ENCODE measurements at regions not wholly inside any gene's neighbourhood (a gene's known extent, or its start where the extent isn't known, plus 50 kb on each side); places are given as distances from the start of the nearest gene placed in this dataset.

GRCh38 chr7:46812101-46812675 lies 769.7 kb downstream of the TNS3 start:
- no peak for ATAC-seq (ENCODE audit: low read depth)
- no peak overlapping the region for H3K27ac ChIP-seq (ENCODE audit: poor library complexity, severe bottlenecking)
- peaks cover 2% of the 10 kb centered on the region for H3K9me3 ChIP-seq (ENCODE audit: severe bottlenecking)
- H3K36me3 ChIP-seq (ENCODE audit: low read depth), result no peaks in the 10 kb centered on the region
- DNase-seq (ENCODE audit: low spot score), result no peak
- no peak for TF ChIP-seq CTCF (IDR thresholded peaks at IDR 0.05; ENCODE audit: poor library complexity, severe bottlenecking)
- no peaks in the 10 kb centered on the region for H3K27me3 ChIP-seq (ENCODE audit: insufficient read depth, poor library complexity, severe bottlenecking)
- no peak overlapping the region for H3K4me3 ChIP-seq (ENCODE audit: severe bottlenecking)
- peaks cover 3% of the 10 kb centered on the region for H3K4me1 ChIP-seq (ENCODE audit: insufficient read depth, poor library complexity, severe bottlenecking)

GRCh38 chr7:46811529-46811928 lies 770.4 kb downstream of the TNS3 start:
- Histone ChIP-seq H3K36me3 (ENCODE audit: low read depth) (no peaks in the 10 kb centered on the region), H3K27ac (ENCODE audit: poor library complexity, severe bottlenecking) (no peak overlapping the region), H3K4me1 (ENCODE audit: insufficient read depth, poor library complexity, severe bottlenecking) (peaks cover 3% of the 10 kb centered on the region), H3K9me3 (ENCODE audit: severe bottlenecking) (no peaks in the 10 kb centered on the region), H3K27me3 (ENCODE audit: insufficient read depth, poor library complexity, severe bottlenecking) (no peaks in the 10 kb centered on the region), H3K4me3 (ENCODE audit: severe bottlenecking) (no peak overlapping the region)
- TF ChIP-seq CTCF (IDR thresholded peaks at IDR 0.05; ENCODE audit: poor library complexity, severe bottlenecking), result no peak
- ATAC-seq (ENCODE audit: low read depth) (peak; percentile 81), DNase-seq (ENCODE audit: low spot score) (no peak)

GRCh38 chr7:46810986-46811385 lies 770.9 kb downstream of the TNS3 start:
- Histone ChIP-seq H3K4me3 (ENCODE audit: severe bottlenecking) (no peak overlapping the region), H3K36me3 (ENCODE audit: low read depth) (no peaks in the 10 kb centered on the region), H3K4me1 (ENCODE audit: insufficient read depth, poor library complexity, severe bottlenecking) (peaks cover 3% of the 10 kb centered on the region), H3K27ac (ENCODE audit: poor library complexity, severe bottlenecking) (no peak overlapping the region), H3K27me3 (ENCODE audit: insufficient read depth, poor library complexity, severe bottlenecking) (no peaks in the 10 kb centered on the region), H3K9me3 (ENCODE audit: severe bottlenecking) (no peaks in the 10 kb centered on the region)
- DNase-seq (ENCODE audit: low spot score) (no peak), ATAC-seq (ENCODE audit: low read depth) (no peak)
- TF ChIP-seq CTCF (IDR thresholded peaks at IDR 0.05; ENCODE audit: poor library complexity, severe bottlenecking), result no peak

GRCh38 chr7:46809886-46810285 lies 772.0 kb downstream of the TNS3 start:
- H3K36me3 ChIP-seq (ENCODE audit: low read depth), result no peaks in the 10 kb centered on the region
- TF ChIP-seq CTCF (IDR thresholded peaks at IDR 0.05; ENCODE audit: poor library complexity, severe bottlenecking), result no peak
- ATAC-seq (ENCODE audit: low read depth) (no peak), DNase-seq (ENCODE audit: low spot score) (no peak)
- no peak overlapping the region for H3K4me3 ChIP-seq (ENCODE audit: severe bottlenecking)
- no peaks in the 10 kb centered on the region for H3K9me3 ChIP-seq (ENCODE audit: severe bottlenecking)
- H3K4me1 ChIP-seq (ENCODE audit: insufficient read depth, poor library complexity, severe bottlenecking), result peaks cover 3% of the 10 kb centered on the region
- no peaks in the 10 kb centered on the region for H3K27me3 ChIP-seq (ENCODE audit: insufficient read depth, poor library complexity, severe bottlenecking)
- no peak overlapping the region for H3K27ac ChIP-seq (ENCODE audit: poor library complexity, severe bottlenecking)

- TF ChIP-seq CTCF (IDR thresholded peaks at IDR 0.05; ENCODE audit: poor library complexity, severe bottlenecking), result no peak
These were observed 775.1 kb downstream of the TNS3 start for GRCh38 chr7:46806856-46807255.

More at GRCh38 chr7:46806856-46807255, 775.1 kb downstream of the TNS3 start:
- no peaks in the 10 kb centered on the region for H3K9me3 ChIP-seq (ENCODE audit: severe bottlenecking)
- ATAC-seq (ENCODE audit: low read depth) (no peak), DNase-seq (ENCODE audit: low spot score) (no peak)
- H3K4me1 ChIP-seq (ENCODE audit: insufficient read depth, poor library complexity, severe bottlenecking), result peaks cover 3% of the 10 kb centered on the region
- H3K4me3 ChIP-seq (ENCODE audit: severe bottlenecking), result no peak overlapping the region
- H3K27me3 ChIP-seq (ENCODE audit: insufficient read depth, poor library complexity, severe bottlenecking), result no peaks in the 10 kb centered on the region
- H3K27ac ChIP-seq (ENCODE audit: poor library complexity, severe bottlenecking), result no peak overlapping the region
- H3K36me3 ChIP-seq (ENCODE audit: low read depth), result no peaks in the 10 kb centered on the region
